GM12878 (cell line): ENCODE measurements at regions not wholly inside any gene's neighbourhood (a gene's known extent, or its start where the extent isn't known, plus 50 kb on each side); places are given as distances from the start of the nearest gene placed in this dataset.

ENCODE experiments used
- ATAC-seq: fragments of 200-7000 bp; cut with Tn5 transposase; 3 replicates; pipeline ENCODE4 v1.9.1; 2020; ENCODE audit warnings: mild to moderate bottlenecking, moderate library complexity
- BruUV-seq: library from RNA; stranded (reverse); fragments of 400-500 nt; replicated peaks from 2 replicates; lab custom pipeline; 2021; lab: Mats Ljungman, UMichigan
- CTCF ChIA-PET: fragments of 300-600 bp; sonication (Branson Sonifier 250); formaldehyde crosslinking; extraction: SDS; loops from one replicate; lab custom pipeline; 2021; ENCODE audit warnings: inconsistent platforms; lab: Yijun Ruan, JAX
- POLR2A ChIA-PET: fragments of 350-600 bp; formaldehyde crosslinking; extraction: SDS; loops from one replicate; lab custom pipeline; 2021; ENCODE audit warnings: inconsistent platforms; lab: Charles Lee
- RAD21 ChIA-PET: fragments of 300-600 bp; sonication (Branson Sonifier 250); formaldehyde crosslinking; loops from one replicate; lab custom pipeline; 2023; ENCODE audit warnings: antibody characterized with exemption; ENCODE audit not compliant: unreplicated experiment; lab: Charles Lee
- SMC1A ChIA-PET: fragments of 300-600 bp; sonication (Branson Sonifier 250); formaldehyde crosslinking; loops from one replicate; lab custom pipeline; 2023; ENCODE audit not compliant: unreplicated experiment, uncharacterized antibody; lab: Charles Lee
- DNase-seq: peaks from one replicate; pipeline ENCODE4 v3.0.0-alpha.2; 2011; ENCODE audit warnings: low read depth, low spot score
- FAIRE-seq: peaks from 3 replicates; lab custom pipeline; 2011; peaks lifted over from hg19 to GRCh38; lab: Jason Lieb, UNC
- H2AFZ ChIP-seq: 2 replicates; pipeline ENCODE4 v1.6.0; 2011; ENCODE audit warnings: low read depth, low read length, control low read depth; ENCODE audit not compliant: control insufficient read depth
- H3K27ac ChIP-seq: 2 replicates; pipeline ENCODE4 v1.5.1; 2011; ENCODE audit warnings: control low read depth; ENCODE audit not compliant: control insufficient read depth, insufficient read depth
- H3K27me3 ChIP-seq, 2 experiments: replicated peaks in 1 of 2; 2 replicates each; pipeline versions ENCODE4 v1.6.0 to v1.6.1; 2011; ENCODE audit warnings: low read length in 1 of 2; ENCODE audit not compliant: control insufficient read depth in 2 of 2, insufficient read depth in 2 of 2
- H3K36me3 ChIP-seq, 2 experiments: 2 replicates each; pipeline ENCODE4 v1.5.1; 2011; ENCODE audit warnings: low read length in 1 of 2; ENCODE audit not compliant: control insufficient read depth in 2 of 2, insufficient read depth in 2 of 2
- H3K4me1 ChIP-seq: 2 replicates; pipeline ENCODE4 v1.6.1; 2011; ENCODE audit warnings: mild to moderate bottlenecking, low read length, moderate library complexity, mixed read lengths; ENCODE audit not compliant: control insufficient read depth, insufficient read depth
- H3K4me2 ChIP-seq: 2 replicates; pipeline ENCODE4 v1.6.0; 2011; ENCODE audit warnings: control low read depth; ENCODE audit not compliant: control insufficient read depth, insufficient read depth
- H3K4me3 ChIP-seq: fragments of 200-600 bp; sonication (generic); 2 replicates; pipeline ENCODE4 v1.5.1; 2016
- H3K79me2 ChIP-seq: 2 replicates; pipeline ENCODE4 v1.6.0; 2011; ENCODE audit warnings: low read length; ENCODE audit not compliant: control insufficient read depth, insufficient read depth
- H3K9ac ChIP-seq: 2 replicates; pipeline ENCODE4 v1.8.0; 2011; ENCODE audit warnings: low read length, control low read depth, mixed read lengths; ENCODE audit not compliant: control insufficient read depth, insufficient read depth
- H3K9me3 ChIP-seq: replicated peaks from 3 replicates; pipeline ENCODE4 v1.5.1; 2011; ENCODE audit warnings: mild to moderate bottlenecking, low read length; ENCODE audit not compliant: control insufficient read depth, insufficient read depth
- H4K20me1 ChIP-seq: 2 replicates; pipeline ENCODE4 v1.6.0; 2011; ENCODE audit not compliant: control insufficient read depth, insufficient read depth
- BHLHE40 ChIP-seq, 2 experiments: fragments of 450-650 bp in 1 of 2; IDR thresholded peaks; 2 replicates each; pipeline ENCODE4 v1.6.1; 2011 to 2017; ENCODE audit warnings: low read depth in 2 of 2, borderline replicate concordance in 1 of 2, improper control_type of control experiment in 1 of 2, low read length in 1 of 2, mild to moderate bottlenecking in 1 of 2
- CBFB ChIP-seq: IDR thresholded peaks from 2 replicates; pipeline ENCODE4 v1.6.1; 2016; ENCODE audit warnings: antibody characterized with exemption, low read depth
- CEBPB ChIP-seq, 2 experiments: fragments of 150-350 bp in 1 of 2; IDR thresholded peaks; 2 replicates each; pipeline ENCODE4 v1.6.1; 2012 to 2014; ENCODE audit warnings: low read depth in 2 of 2, low read length in 2 of 2, borderline replicate concordance in 1 of 2, inconsistent platforms in 1 of 2
- CHD2 ChIP-seq: IDR thresholded peaks from 2 replicates; pipeline ENCODE4 v1.6.1; 2011; ENCODE audit warnings: low read depth, low read length, improper control_type of control experiment, borderline replicate concordance
- FOS ChIP-seq: IDR thresholded peaks from 3 replicates; pipeline ENCODE4 v1.6.1; 2011; ENCODE audit warnings: borderline replicate concordance; ENCODE audit not compliant: insufficient read length; ENCODE audit errors: extremely low read depth
- JUNB ChIP-seq: IDR thresholded peaks from 2 replicates; pipeline ENCODE4 v1.6.1; 2016; ENCODE audit warnings: antibody characterized with exemption, mild to moderate bottlenecking
- MEF2A ChIP-seq: IDR thresholded peaks from 2 replicates; pipeline ENCODE4 v1.6.1; 2011; ENCODE audit warnings: low read depth, mild to moderate bottlenecking, low read length, moderate library complexity; ENCODE audit not compliant: insufficient read depth
- NBN ChIP-seq: fragments of 450-650 bp; IDR thresholded peaks from 2 replicates; pipeline ENCODE4 v1.6.1; 2016
- PML ChIP-seq: IDR thresholded peaks from 2 replicates; pipeline ENCODE4 v1.6.1; 2012; ENCODE audit warnings: low read length, inconsistent platforms
- POLR2AphosphoS5 ChIP-seq: IDR thresholded peaks from 2 replicates; pipeline ENCODE4 v1.6.1; 2011; ENCODE audit warnings: mild to moderate bottlenecking, low read length, inconsistent platforms
- POU2F2 ChIP-seq: IDR thresholded peaks from 3 replicates; pipeline ENCODE4 v1.6.1; 2011; ENCODE audit warnings: low read depth, mild to moderate bottlenecking, low read length, borderline replicate concordance
- STAT1 ChIP-seq: fragments of 450-650 bp; conservative IDR thresholded peaks from 2 replicates; pipeline ENCODE4 v1.6.1; 2014; ENCODE audit warnings: antibody characterized with exemption, mild to moderate bottlenecking
- TARDBP ChIP-seq: IDR thresholded peaks from 2 replicates; pipeline ENCODE4 v1.6.1; 2016; ENCODE audit warnings: borderline replicate concordance
- ZNF274 ChIP-seq: IDR thresholded peaks from one replicate; pipeline ENCODE4 v1.8.0; 2011; ENCODE audit not compliant: insufficient read length, insufficient read depth
- WGBS: methylation state at CpG from one replicate; pipeline ENCODE4 v1.1.6; 2016; ENCODE audit warnings: low lambda C conversion rate; ENCODE audit not compliant: insufficient replicate concordance, insufficient coverage; ENCODE audit errors: missing lambda C conversion rate; 5-methylcytosine and 5-hydroxymethylcytosine counted together
- in situ Hi-C: fragments of 300-500 bp; cut with MboI; formaldehyde crosslinking; loops from 9 replicates; pipeline ENCODE4 v1.14.3; 2018; ENCODE audit warnings: mixed read lengths
- intact Hi-C: fragments of 100-400 bp; cut with micrococcal nuclease; formaldehyde crosslinking; loops from one replicate; pipeline ENCODE4 v1.14.2; 2022; ENCODE audit not compliant: unreplicated experiment
- TF ChIP-seq, protein P1 (sequence below): IDR thresholded peaks from 2 replicates; pipeline ENCODE4 v1.6.1; 2011; ENCODE audit warnings: low read depth, low read length, improper control_type of control experiment, borderline replicate concordance
- TF ChIP-seq, protein P2 (sequence below): fragments of 450-650 bp; IDR thresholded peaks from 2 replicates; pipeline ENCODE4 v1.6.1; 2017; ENCODE audit warnings: mild to moderate bottlenecking
- TF ChIP-seq, protein P3 (sequence below): IDR thresholded peaks from 2 replicates; pipeline ENCODE4 v1.6.1; 2011; ENCODE audit warnings: borderline replicate concordance, low read depth, mild to moderate bottlenecking, moderate library complexity, mixed read lengths, low read length; ENCODE audit not compliant: insufficient read depth; ENCODE audit errors: extremely low read length
- TF ChIP-seq, protein P4 (sequence below): IDR thresholded peaks from 2 replicates; pipeline ENCODE4 v1.6.1; 2012; ENCODE audit warnings: mild to moderate bottlenecking, low read depth, low read length

DNA sequence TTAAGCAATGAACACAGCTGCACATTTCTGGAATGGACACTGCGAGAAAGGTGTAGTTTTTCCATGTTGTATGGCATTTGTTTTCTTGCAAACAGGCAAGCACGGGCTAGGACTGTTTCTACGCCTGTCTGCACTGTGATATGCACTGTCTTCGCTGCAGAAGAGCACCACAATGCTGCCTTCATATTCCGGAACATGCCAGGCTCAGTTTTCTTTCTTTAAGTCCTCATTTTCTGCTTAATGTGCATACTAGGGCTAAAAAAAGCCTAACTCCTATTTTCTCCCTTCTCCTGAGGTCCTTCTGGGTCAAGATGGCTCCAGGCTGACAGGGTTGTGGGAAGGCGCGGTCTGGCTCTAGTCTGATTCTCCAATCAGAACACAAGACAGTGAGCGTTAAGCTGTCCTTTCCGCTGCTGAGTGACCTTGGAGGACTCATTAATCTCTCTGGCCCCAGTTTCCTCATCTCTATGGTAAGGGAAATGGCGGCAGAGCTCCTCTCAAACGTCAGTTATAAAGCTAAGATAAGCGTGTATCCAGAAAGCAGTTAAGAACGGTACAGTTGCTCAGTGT is 379.9 kb downstream of the C6orf118 start:
- Histone ChIP-seq H3K9ac (no peak overlapping the region), H3K27me3 (no peaks in the 10 kb centered on the region), H3K4me1 (no peaks in the 10 kb centered on the region), H3K4me3 (no peak overlapping the region), H2AFZ (no peak overlapping the region), H3K9me3 (no peaks in the 10 kb centered on the region; the same call in 2 of the 3 replicates), H3K4me2 (no peak overlapping the region), H4K20me1 (no peaks in the 10 kb centered on the region), H3K79me2 (no peaks in the 10 kb centered on the region), H3K36me3 (no peaks in the 10 kb centered on the region), H3K27ac (no peak overlapping the region)
- intact Hi-C loops (loop anchor here (5.0 to 10.0 kb wide), 3 partner anchors 825 to 1512 kb away; no protein-coding TSS in a partner anchor), in situ Hi-C loops (no loop called here)
- DNase-seq (no peak), FAIRE-seq (no peak), ATAC-seq (no peak)
- ChIA-PET CTCF (interaction anchor here (0.8 to 1.1 kb wide), 4 partner anchors 8 to 1759 kb away, joined by 3 read pairs; no protein-coding TSS in a partner anchor), POLR2A (interaction anchor here (0.5 kb wide), 1 partner anchor 19 kb away, joined by 3 read pairs; no protein-coding TSS in a partner anchor), SMC1A (interaction anchor here (0.9 kb wide), 1 partner anchor 25 kb away, joined by 3 read pairs; no protein-coding TSS in a partner anchor), RAD21 (no interaction called here)
- BruUV-seq = no TSS peak
- 43% methylated on average over 13 of the region's 13 CpGs for WGBS
- TF ChIP-seq, protein P1, sequence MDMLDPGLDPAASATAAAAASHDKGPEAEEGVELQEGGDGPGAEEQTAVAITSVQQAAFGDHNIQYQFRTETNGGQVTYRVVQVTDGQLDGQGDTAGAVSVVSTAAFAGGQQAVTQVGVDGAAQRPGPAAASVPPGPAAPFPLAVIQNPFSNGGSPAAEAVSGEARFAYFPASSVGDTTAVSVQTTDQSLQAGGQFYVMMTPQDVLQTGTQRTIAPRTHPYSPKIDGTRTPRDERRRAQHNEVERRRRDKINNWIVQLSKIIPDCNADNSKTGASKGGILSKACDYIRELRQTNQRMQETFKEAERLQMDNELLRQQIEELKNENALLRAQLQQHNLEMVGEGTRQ = no peak
- no peak for TF ChIP-seq STAT1
- TF ChIP-seq, protein P2, sequence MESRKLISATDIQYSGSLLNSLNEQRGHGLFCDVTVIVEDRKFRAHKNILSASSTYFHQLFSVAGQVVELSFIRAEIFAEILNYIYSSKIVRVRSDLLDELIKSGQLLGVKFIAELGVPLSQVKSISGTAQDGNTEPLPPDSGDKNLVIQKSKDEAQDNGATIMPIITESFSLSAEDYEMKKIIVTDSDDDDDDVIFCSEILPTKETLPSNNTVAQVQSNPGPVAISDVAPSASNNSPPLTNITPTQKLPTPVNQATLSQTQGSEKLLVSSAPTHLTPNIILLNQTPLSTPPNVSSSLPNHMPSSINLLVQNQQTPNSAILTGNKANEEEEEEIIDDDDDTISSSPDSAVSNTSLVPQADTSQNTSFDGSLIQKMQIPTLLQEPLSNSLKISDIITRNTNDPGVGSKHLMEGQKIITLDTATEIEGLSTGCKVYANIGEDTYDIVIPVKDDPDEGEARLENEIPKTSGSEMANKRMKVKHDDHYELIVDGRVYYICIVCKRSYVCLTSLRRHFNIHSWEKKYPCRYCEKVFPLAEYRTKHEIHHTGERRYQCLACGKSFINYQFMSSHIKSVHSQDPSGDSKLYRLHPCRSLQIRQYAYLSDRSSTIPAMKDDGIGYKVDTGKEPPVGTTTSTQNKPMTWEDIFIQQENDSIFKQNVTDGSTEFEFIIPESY = no peak
- no peak for TF ChIP-seq BHLHE40 (IDR thresholded peaks at IDR 0.05; ENCODE audit: borderline replicate concordance in 1 of 2, low read depth in 2 of 2, low read length in 1 of 2)
- TF ChIP-seq POU2F2 = no peak
- TF ChIP-seq, protein P3, sequence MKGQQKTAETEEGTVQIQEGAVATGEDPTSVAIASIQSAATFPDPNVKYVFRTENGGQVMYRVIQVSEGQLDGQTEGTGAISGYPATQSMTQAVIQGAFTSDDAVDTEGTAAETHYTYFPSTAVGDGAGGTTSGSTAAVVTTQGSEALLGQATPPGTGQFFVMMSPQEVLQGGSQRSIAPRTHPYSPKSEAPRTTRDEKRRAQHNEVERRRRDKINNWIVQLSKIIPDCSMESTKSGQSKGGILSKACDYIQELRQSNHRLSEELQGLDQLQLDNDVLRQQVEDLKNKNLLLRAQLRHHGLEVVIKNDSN = no peak
- no peak for TF ChIP-seq POLR2AphosphoS5
- TF ChIP-seq, protein P4, sequence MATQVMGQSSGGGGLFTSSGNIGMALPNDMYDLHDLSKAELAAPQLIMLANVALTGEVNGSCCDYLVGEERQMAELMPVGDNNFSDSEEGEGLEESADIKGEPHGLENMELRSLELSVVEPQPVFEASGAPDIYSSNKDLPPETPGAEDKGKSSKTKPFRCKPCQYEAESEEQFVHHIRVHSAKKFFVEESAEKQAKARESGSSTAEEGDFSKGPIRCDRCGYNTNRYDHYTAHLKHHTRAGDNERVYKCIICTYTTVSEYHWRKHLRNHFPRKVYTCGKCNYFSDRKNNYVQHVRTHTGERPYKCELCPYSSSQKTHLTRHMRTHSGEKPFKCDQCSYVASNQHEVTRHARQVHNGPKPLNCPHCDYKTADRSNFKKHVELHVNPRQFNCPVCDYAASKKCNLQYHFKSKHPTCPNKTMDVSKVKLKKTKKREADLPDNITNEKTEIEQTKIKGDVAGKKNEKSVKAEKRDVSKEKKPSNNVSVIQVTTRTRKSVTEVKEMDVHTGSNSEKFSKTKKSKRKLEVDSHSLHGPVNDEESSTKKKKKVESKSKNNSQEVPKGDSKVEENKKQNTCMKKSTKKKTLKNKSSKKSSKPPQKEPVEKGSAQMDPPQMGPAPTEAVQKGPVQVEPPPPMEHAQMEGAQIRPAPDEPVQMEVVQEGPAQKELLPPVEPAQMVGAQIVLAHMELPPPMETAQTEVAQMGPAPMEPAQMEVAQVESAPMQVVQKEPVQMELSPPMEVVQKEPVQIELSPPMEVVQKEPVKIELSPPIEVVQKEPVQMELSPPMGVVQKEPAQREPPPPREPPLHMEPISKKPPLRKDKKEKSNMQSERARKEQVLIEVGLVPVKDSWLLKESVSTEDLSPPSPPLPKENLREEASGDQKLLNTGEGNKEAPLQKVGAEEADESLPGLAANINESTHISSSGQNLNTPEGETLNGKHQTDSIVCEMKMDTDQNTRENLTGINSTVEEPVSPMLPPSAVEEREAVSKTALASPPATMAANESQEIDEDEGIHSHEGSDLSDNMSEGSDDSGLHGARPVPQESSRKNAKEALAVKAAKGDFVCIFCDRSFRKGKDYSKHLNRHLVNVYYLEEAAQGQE = no peak
- TF ChIP-seq TARDBP = no peak
- TF ChIP-seq CBFB = no peak
- TF ChIP-seq NBN = no peak
- no peak for TF ChIP-seq CHD2
- no peak for TF ChIP-seq PML
- no peak for TF ChIP-seq FOS
- no peak for TF ChIP-seq MEF2A
- TF ChIP-seq ZNF274 = no peak
- no peak for TF ChIP-seq CEBPB (IDR thresholded peaks at IDR 0.05; ENCODE audit: borderline replicate concordance in 1 of 2, low read depth in 2 of 2, low read length in 2 of 2)
- no peak for TF ChIP-seq JUNB
